Right renal pelvis (tissue), 4 donors: ENCODE measurements at regions not wholly inside any gene's neighbourhood (a gene's known extent, or its start where the extent isn't known, plus 50 kb on each side); places are given as distances from the start of the nearest gene placed in this dataset.
A peak's percentile ranks its signal among the peaks of the same experiment; 100 is the strongest.
"Not testable (repeated sequence)": the region's sequence is repeated elsewhere in the genome, so short reads cannot be mapped to it uniquely, and the experiment has no call there.

Experiments used
- DNase-seq, 4 donors: peaks; one replicate each; pipeline ENCODE4 v3.0.0-alpha.2; 2013; ENCODE audit warnings: low read depth in 4 of 4, low spot score in 3 of 4, missing footprints in 1 of 4

GRCh38 chr10:2225609-2226008, 488.3 kb upstream of the ADARB2 start:
- no peak for DNase-seq

DNA sequence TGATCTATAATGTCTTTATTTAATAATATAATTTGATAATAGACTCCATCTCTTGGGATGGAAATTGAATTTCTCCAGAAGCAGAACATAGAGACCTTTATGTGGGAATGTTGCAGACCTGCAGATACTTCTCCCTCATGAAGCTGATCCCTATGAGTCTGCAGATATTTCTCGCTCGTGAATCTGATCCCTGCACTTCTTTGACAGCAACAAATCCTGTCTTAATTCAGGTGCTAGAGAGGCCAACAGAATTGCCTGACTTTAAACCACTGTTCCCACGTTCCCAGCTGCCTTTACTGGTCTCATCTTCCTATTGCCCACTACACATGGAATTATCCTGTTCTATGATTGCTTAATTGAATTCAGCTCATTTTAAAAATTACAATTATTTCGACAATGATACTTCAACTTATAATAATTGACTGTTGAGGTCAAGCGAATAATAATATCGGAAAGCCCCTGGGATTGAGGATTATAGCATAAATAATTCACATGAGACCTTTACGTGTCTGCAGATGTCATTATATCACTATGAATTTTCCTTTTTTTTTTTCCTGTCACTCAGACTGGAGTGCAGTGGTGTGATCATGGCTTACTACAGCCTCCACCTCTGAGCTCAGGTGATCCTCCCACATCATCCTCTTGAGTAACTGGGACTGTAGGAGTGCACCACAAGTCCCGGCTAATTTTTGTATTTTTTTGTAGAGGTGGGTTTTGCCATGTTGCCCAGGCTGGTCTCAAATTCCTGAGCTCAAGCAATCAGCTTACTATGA, 486.4 kb upstream of the ADARB2 start:
- DNase-seq = no peak

GRCh38 chr10:2222631-2223030, 485.3 kb upstream of the ADARB2 start:
- no peak for DNase-seq

DNA sequence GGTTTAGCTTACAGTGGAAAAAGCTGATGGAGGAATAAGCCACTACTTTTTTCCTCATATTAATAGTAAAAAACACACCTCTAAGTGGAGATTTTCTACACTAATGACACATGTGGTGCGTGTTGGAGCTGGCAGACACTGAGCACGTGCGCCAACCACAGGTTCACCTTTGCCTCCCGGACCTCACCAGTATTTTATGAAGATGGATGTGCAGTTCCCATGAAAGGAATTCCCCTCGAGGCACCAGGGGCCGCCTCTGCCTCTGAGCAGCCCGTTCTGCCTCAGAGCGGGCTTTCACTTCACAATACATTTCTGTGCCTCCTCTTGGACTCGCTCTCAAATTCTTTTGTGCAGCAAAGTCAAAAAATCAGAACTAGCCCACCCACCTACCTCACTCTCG, 477.5 kb upstream of the ADARB2 start:
- DNase-seq = no peak

DNA sequence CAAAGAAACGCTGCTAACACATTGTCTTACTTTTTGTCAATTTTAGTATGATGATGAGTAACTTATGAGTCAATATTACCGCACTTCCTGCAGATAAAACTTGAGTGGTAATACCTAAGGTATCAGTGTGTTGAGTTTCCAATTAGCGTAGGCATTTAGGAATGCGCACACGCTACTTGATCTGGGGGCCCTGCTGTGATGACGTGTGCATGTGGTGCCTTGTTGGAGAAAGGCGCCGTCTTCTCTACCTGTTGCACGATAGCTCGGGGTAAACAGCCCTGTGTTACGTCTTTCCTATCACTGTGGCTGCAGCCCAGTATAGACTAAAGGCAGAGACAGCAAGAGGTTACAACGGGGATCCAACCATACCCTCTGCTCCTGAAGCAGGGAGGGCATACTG, 476.8 kb upstream of the ADARB2 start:
- DNase-seq = no peak

DNA sequence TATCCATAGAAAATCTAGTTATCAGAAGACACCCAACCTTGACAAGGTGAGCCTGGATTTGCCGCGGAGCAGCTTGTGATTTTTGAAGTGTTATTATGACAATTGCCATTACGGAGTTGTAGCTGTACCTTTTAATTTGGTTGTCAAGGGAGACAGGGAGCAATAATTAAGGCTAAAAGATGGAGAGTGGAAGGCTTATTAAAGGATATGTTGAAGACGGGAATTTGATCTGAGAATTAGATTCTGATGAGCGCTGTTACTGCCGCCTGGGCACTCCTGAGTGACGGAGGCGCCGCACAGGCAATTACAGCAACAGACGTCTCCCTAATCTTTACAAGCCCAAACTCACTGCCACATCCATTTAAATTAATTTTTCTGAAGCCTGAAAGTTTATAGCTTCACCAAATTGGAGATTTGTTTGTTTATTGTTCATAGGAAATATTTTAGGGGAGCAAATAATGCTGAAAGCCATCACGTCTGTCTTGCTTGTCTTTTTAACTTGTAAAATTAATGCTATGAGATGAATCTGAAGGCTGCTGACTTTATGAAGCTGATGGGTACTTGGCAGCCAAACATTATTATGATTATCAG, 475.0 kb upstream of the ADARB2 start:
- no peak for DNase-seq

- no peak for DNase-seq
Observed at GRCh38 chr10:2210088-2210487, 472.8 kb upstream of the ADARB2 start.

- DNase-seq = no peak
Observed at GRCh38 chr10:2208106-2208505, 470.8 kb upstream of the ADARB2 start.

DNA sequence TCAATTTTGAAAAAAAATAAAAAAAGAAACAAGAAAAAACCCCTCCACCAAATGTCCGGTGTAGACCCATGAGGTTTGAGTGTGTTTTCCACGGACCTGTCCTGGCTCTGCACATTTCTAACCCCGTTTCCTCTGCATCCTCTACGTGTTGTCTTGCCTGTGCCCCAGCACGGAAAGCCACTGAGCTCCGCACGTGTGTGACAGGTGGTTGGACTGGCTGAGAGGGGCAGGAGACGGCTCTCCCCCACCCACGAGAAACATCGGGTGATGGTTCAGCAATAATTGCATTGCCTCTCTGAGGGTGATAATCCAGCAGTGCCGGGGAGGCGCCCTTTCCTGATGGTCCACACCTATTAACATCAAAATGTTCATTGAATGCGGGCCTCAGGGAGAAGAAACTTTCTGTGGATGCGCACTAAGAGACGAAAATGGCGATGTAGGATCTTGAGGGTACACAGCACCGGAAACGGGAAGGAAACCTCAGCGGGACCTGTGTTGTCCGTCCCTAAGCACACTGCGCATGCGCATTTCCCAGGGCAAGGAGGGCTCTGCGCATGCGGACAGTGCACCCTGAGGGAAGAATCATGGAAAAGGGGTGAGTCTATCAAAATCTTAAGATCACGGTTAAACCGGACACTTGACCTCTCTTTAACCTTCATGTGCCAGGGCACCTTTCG, 470.1 kb upstream of the ADARB2 start:
- no peak for DNase-seq

DNA sequence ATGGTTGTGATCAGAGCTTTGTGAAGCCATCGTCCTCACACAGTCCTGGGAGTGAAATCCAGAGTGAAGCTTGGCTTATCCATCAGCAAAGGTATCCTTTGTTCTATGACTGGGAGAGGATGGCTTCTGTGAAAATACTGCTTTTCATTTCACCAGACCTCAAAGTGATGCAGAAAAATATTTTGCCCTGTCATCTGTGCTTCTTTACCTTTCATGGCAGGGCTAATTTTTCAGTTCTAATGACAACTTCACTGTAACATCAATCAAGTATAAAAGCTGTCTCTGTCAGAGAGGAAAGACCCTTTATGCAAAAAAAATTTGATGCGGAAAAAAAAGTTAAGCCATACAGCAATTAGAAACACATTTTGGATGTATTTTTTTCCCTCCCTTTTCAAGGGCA, 468.1 kb upstream of the ADARB2 start:
- no peak for DNase-seq

DNA sequence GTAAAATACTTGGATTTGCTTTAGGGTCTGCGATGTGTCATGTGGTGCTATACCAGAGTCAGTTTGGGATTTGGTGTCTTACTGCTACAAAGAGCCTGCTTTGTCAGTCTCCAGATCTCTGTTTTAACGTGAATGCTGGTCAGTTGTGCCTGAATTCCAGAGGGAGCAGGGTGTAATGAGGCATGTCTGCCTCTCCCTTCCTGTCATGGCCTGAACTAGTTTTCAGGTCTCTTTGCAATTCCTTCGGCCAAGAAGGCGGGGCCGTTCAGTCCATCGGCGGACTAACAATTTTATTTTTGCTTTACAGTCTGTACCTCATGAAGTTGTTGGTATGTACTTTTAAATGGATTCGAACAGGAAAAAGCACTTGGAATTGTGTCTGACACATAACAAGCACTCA, 465.1 kb upstream of the ADARB2 start:
- DNase-seq = peak in 3 of 4 donors; percentile 20 to 44 (median 31)

DNA sequence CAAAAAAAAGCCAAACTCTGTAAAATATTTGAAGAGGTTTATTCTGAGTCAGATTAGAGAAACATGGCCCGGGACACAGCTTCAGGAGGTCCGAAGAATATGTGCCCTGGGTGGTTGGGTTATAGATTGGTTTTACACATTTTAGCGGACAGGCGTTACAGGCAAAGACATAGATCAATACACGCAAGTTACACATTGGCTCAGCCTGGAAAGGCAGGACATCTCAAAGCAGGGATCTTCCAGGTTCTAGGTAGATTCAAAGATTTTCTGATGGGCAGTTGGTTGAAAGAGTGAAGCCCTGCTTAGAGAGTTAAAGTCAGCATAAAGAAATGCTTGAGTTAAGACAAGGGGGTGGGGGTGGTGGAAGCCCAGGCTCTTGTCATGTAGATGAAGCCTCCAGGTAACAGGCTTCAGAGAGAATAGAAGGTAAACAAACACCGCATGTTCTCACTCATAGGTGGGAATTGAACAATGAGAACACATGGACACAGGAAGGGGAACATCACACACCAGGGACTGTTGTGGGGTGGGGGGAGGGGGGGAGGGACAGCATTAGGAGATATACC, 464.3 kb upstream of the ADARB2 start:
- DNase-seq = no peak

DNA sequence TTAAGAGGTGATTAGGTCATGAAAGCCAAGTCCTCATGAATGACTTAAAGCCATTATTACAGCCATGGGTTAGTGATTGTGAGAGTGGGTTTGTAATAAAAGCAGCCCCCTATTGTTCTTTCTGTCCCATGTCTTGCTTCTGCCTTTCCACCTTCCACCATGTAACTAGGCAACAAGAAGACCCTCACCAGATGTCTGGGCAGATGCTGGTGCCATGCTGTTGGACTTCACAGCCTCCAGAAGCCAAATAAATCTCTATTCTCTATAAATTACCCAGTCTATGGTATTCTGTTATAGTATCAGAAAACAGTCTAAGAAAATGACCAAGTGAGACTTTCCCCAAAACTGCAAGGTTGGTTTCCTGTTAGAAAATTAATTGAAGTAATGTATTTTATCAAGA, 460.3 kb upstream of the ADARB2 start:
- DNase-seq = no peak

DNA sequence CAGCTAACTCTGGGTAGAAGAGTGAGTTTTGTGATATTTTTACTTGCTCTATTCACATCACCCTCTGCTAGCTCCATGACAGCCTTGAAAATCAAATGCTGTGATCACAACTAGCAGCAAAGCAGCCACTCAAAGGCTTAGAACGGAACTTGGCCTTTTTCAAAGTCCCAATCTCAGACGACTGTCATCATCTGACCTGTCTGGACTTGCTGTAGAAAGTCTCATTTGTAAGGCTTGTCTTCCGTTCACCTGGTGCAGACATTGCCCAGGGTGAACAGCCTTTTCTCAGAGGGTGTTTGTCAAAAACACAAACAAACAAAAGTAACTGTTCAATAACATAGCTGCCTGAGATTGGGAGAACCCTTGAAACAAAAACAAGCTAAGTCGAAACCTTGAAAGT, 458.9 kb upstream of the ADARB2 start:
- DNase-seq = no peak

- not testable (repeated sequence) for DNase-seq
Observed at GRCh38 chr10:2189356-2189755, 452.0 kb upstream of the ADARB2 start.

DNA sequence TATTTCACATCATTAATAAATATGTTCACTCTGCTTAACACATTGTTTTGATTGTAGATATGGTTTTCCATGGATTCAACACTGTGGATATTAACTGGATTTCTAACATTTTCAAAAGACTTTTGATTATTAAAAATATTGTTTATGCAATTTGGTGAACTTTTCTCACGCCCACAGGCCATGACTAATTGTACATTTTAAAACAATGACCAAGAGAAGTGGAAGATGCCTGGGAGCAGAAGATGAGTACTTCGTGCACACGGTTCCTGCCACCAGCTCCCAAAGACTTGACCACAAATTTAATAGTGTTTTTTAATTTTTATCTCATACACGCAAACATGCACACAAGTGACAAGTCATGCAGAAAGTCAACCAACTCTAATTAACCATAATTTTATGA, 451.0 kb upstream of the ADARB2 start:
- DNase-seq = no peak

- DNase-seq = no peak
Observed at GRCh38 chr10:2173327-2173726, 436.0 kb upstream of the ADARB2 start.

GRCh38 chr10:2165771-2166460, 428.6 kb upstream of the ADARB2 start:
- no peak for DNase-seq

DNA sequence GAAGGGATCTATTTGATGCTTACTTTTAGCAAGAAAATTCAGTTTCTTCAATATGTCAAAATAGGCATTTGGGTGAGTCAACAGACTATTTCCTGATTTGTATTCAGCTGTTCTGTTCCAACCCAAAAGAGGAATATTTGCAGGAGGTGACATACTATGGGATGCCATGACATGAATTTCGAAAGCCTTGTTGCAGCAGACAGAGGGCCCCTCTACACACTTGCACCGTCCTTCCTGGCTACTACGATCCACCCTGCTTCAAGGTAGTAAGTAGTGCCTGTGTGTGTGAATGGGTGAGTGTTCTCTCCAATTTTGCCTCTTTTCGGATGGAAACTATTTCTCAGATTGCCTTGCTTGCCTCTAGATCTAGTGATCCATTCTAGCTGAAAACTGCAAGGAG, 413.0 kb upstream of the ADARB2 start:
- no peak for DNase-seq

GRCh38 chr10:2145926-2146478, 408.7 kb upstream of the ADARB2 start:
- DNase-seq = no peak

GRCh38 chr10:2145491-2145890, 408.2 kb upstream of the ADARB2 start:
- DNase-seq = no peak
